CD14-positive monocyte (primary cell): ENCODE measurements at regions not wholly inside any gene's neighbourhood (a gene's known extent, or its start where the extent isn't known, plus 50 kb on each side); places are given as distances from the start of the nearest gene placed in this dataset.

Source experiments
- DNase-seq, 3 donors: peaks; one replicate each; pipeline ENCODE4 v3.0.0-alpha.2; 2011 to 2022
- H2AFZ ChIP-seq: 2 replicates; pipeline ENCODE4 v1.6.0; 2012; ENCODE audit warnings: mild to moderate bottlenecking, low read depth, low read length, inconsistent platforms; ENCODE audit not compliant: insufficient read depth, poor library complexity, severe bottlenecking
- H3K27ac ChIP-seq, 2 donors: 1 replicate in 1 of 2; 2 replicates in 1 of 2; pipeline ENCODE4 v1.5.1; 2012 to 2013; ENCODE audit warnings: low read length in 2 of 2, control low read depth in 1 of 2, inconsistent platforms in 1 of 2, low read depth in 1 of 2, mild to moderate bottlenecking in 1 of 2
- H3K27me3 ChIP-seq, 2 donors: one replicate each; pipeline versions ENCODE4 v1.6.0 to v1.6.1; 2011 to 2013; ENCODE audit warnings: low read length in 2 of 2; ENCODE audit not compliant: control insufficient read depth in 2 of 2, insufficient read depth in 2 of 2
- H3K36me3 ChIP-seq, 2 donors: replicated peaks in 1 of 2; 1 replicate in 1 of 2; 2 replicates in 1 of 2; pipeline versions ENCODE4 v1.5.1 to v1.6.1; 2012 to 2013; ENCODE audit warnings: low read length in 2 of 2, control low read depth in 1 of 2, inconsistent platforms in 1 of 2, mild to moderate bottlenecking in 1 of 2; ENCODE audit not compliant: insufficient read depth in 2 of 2, control insufficient read depth in 1 of 2
- H3K4me1 ChIP-seq, 2 donors: 1 replicate in 1 of 2; 2 replicates in 1 of 2; pipeline versions ENCODE4 v1.5.1 to v1.6.1; 2012 to 2013; ENCODE audit warnings: low read length in 2 of 2, control low read depth in 1 of 2, inconsistent platforms in 1 of 2, mild to moderate bottlenecking in 1 of 2, moderate library complexity in 1 of 2; ENCODE audit not compliant: insufficient read depth in 2 of 2, control insufficient read depth in 1 of 2
- H3K4me2 ChIP-seq: replicated peaks from 2 replicates; pipeline ENCODE3; 2012; ENCODE audit warnings: low read length, moderate library complexity, mild to moderate bottlenecking; ENCODE audit not compliant: poor library complexity, severe bottlenecking; ENCODE audit errors: extremely low read depth
- H3K4me3 ChIP-seq, 3 experiments: fragments of 200-600 bp in 1 of 3; sonication (generic) in 1 of 3; replicated peaks in 1 of 3; 1 replicate in 2 of 3; 2 replicates in 1 of 3; pipeline ENCODE4 v1.5.1; 2011 to 2013; ENCODE audit warnings: low read length in 3 of 3, mild to moderate bottlenecking in 3 of 3, control low read depth in 2 of 3, low read depth in 2 of 3, inconsistent platforms in 1 of 3, moderate library complexity in 1 of 3
- H3K79me2 ChIP-seq: 2 replicates; pipeline ENCODE4 v1.6.0; 2012; ENCODE audit warnings: mild to moderate bottlenecking, control low read depth, inconsistent platforms, low read length, moderate library complexity; ENCODE audit not compliant: insufficient read depth
- H3K9ac ChIP-seq: 2 replicates; pipeline ENCODE4 v1.6.0; 2017; ENCODE audit warnings: low read length, mild to moderate bottlenecking; ENCODE audit not compliant: insufficient read depth, poor library complexity, severe bottlenecking
- H3K9me3 ChIP-seq, 2 donors: replicated peaks in 1 of 2; 1 replicate in 1 of 2; 2 replicates in 1 of 2; pipeline versions ENCODE4 v1.5.1 to v1.6.1; 2012 to 2013; ENCODE audit warnings: low read length in 2 of 2, control low read depth in 1 of 2; ENCODE audit not compliant: control insufficient read depth in 1 of 2, insufficient read depth in 1 of 2
- H4K20me1 ChIP-seq: 2 replicates; pipeline ENCODE4 v1.6.0; 2012; ENCODE audit warnings: mild to moderate bottlenecking, low read length, control low read depth, moderate library complexity; ENCODE audit not compliant: insufficient read depth
- H3K27ac Mint-ChIP-seq, 7 donors: one replicate each; pipeline ENCODE4 v1.8.0; 2020; ENCODE audit warnings: mild to moderate bottlenecking in 7 of 7, mixed read lengths in 7 of 7, moderate library complexity in 6 of 7, inconsistent platforms in 2 of 7
- H3K27me3 Mint-ChIP-seq, 3 donors: one replicate each; pipeline ENCODE4 v1.8.0; 2021 to 2022; ENCODE audit warnings: low read depth in 3 of 3, mild to moderate bottlenecking in 3 of 3, mixed read lengths in 3 of 3, moderate library complexity in 3 of 3, inconsistent platforms in 1 of 3
- H3K36me3 Mint-ChIP-seq, 2 donors: one replicate each; pipeline ENCODE4 v1.8.0; 2020; ENCODE audit warnings: mixed read lengths in 2 of 2, inconsistent platforms in 1 of 2, mild to moderate bottlenecking in 1 of 2
- H3K4me1 Mint-ChIP-seq: one replicate; pipeline ENCODE4 v1.8.0; 2020; ENCODE audit warnings: mild to moderate bottlenecking, mixed read lengths
- H3K4me3 Mint-ChIP-seq, 2 donors: one replicate each; pipeline ENCODE4 v1.8.0; 2020; ENCODE audit warnings: mild to moderate bottlenecking in 2 of 2, mixed read lengths in 2 of 2, moderate library complexity in 1 of 2
- H3K9me3 Mint-ChIP-seq, 7 donors: one replicate each; pipeline ENCODE4 v1.8.0; 2020 to 2022; ENCODE audit warnings: mixed read lengths in 7 of 7, mild to moderate bottlenecking in 6 of 7, moderate library complexity in 6 of 7, inconsistent platforms in 2 of 7
- WGBS: methylation state at CpG from one replicate; pipeline ENCODE4 v1.1.5; 2013; ENCODE audit warnings: missing lambda C conversion rate; ENCODE audit not compliant: insufficient coverage; 5-methylcytosine and 5-hydroxymethylcytosine counted together
- intact Hi-C, 2 donors: fragments of 100-400 bp; cut with micrococcal nuclease; formaldehyde crosslinking; loops; one replicate each; pipeline versions ENCODE4 v1.15.0 to v1.15.1; 2023
- TF ChIP-seq, protein P1 (sequence below): fragments of 200-600 bp; IDR thresholded peaks from one replicate; pipeline ENCODE4 v1.8.0; 2022; ENCODE audit warnings: antibody characterized with exemption, mild to moderate bottlenecking

DNA sequence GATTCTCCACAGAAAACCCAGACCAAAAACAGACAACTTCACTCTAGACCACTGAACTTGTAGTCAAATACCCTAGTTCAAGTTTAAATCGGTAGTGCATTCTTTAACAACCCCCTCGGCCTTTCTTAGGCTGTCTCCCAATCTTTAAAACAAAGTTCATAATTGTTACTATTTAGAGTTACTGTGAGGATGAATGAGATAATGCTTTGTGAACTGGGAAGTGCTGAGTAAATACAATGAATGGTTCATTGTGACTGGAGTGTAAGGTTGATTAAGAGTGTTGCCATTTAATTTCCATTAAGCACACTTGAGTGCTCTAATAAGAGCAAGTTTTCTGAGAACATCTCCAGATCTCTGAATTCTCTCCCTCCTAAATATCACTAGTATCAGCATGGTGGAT lies 228.8 kb upstream of the PIK3R1 start:
- Histone ChIP-seq H3K4me1 (peaks cover 0 to 4% of the 10 kb centered on the region in 2 donors), H3K4me2 (no peak overlapping the region), H3K4me3 (no peak overlapping the region), H3K9ac (no peak overlapping the region), H2AFZ (no peak overlapping the region), H3K9me3 (no peaks in the 10 kb centered on the region), H4K20me1 (no peaks in the 10 kb centered on the region), H3K27me3 (no peaks in the 10 kb centered on the region), H3K79me2 (no peaks in the 10 kb centered on the region), H3K36me3 (no peaks in the 10 kb centered on the region), H3K27ac (no peak overlapping the region)
- peaks cover 0 to 8% (median 0%) of the 10 kb centered on the region in 7 donors for H3K9me3 Mint-ChIP-seq
- no CpG with 5 or more reads among the region's 2 CpGs for WGBS
- no peak overlapping the region for H3K27ac Mint-ChIP-seq
- intact Hi-C loops = no loop called here
- no peak overlapping the region for H3K4me3 Mint-ChIP-seq
- H3K4me1 Mint-ChIP-seq = peaks cover 9% of the 10 kb centered on the region
- no peaks in the 10 kb centered on the region for H3K36me3 Mint-ChIP-seq
- H3K27me3 Mint-ChIP-seq = peaks cover 0 to 3% (median 2%) of the 10 kb centered on the region in 3 donors
- TF ChIP-seq, protein P1, sequence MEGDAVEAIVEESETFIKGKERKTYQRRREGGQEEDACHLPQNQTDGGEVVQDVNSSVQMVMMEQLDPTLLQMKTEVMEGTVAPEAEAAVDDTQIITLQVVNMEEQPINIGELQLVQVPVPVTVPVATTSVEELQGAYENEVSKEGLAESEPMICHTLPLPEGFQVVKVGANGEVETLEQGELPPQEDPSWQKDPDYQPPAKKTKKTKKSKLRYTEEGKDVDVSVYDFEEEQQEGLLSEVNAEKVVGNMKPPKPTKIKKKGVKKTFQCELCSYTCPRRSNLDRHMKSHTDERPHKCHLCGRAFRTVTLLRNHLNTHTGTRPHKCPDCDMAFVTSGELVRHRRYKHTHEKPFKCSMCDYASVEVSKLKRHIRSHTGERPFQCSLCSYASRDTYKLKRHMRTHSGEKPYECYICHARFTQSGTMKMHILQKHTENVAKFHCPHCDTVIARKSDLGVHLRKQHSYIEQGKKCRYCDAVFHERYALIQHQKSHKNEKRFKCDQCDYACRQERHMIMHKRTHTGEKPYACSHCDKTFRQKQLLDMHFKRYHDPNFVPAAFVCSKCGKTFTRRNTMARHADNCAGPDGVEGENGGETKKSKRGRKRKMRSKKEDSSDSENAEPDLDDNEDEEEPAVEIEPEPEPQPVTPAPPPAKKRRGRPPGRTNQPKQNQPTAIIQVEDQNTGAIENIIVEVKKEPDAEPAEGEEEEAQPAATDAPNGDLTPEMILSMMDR = no peak
- DNase-seq = no peak

DNA sequence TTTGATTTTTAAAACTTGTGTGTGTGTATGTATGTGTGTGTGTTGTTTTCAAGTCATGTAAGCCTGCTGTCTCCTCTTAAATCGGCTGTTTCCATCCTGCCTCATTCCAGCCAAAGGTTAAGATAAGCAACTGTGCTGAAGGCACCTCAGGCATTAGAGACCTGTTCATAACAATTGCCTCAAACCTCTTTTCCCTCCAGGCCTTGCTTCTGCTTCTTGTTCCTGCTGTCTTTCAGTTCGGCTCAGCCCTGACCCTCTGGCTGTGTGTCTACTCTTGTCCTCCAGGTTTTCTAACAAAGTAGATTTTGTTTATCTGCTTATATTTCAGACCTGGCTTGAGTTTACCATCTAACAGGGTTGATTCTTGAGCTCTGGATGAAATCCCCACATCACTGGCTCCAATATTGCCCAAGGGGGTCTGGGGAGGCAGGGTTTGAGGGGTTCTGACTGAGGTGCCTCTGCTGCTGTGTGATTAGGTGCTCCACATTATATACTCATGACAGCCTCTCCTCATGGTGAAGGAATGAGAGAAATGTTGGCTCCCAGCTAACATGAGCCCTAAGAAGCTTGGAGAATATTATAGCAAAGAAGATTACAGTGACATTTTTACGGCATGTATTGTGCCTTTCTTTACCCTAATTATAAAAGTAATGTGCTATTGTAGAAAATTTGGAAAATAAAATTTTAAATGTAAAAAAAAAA lies 229.7 kb upstream of the PIK3R1 start:
- Mint-ChIP-seq H3K4me3 (no peak overlapping the region), H3K36me3 (no peaks in the 10 kb centered on the region), H3K27me3 (peaks cover 0 to 3% (median 2%) of the 10 kb centered on the region in 3 donors), H3K9me3 (peaks cover 0 to 8% (median 0%) of the 10 kb centered on the region in 7 donors), H3K27ac (no peak overlapping the region), H3K4me1 (peaks cover 9% of the 10 kb centered on the region)
- Histone ChIP-seq H3K4me2 (no peak overlapping the region), H3K9ac (no peak overlapping the region), H2AFZ (no peak overlapping the region), H3K9me3 (no peaks in the 10 kb centered on the region), H3K4me3 (no peak overlapping the region), H4K20me1 (no peaks in the 10 kb centered on the region), H3K4me1 (peaks cover 0 to 4% of the 10 kb centered on the region in 2 donors), H3K79me2 (no peaks in the 10 kb centered on the region), H3K27me3 (no peaks in the 10 kb centered on the region), H3K36me3 (no peaks in the 10 kb centered on the region), H3K27ac (no peak overlapping the region)
- intact Hi-C loops = no loop called here
- DNase-seq = no peak
- TF ChIP-seq, protein P1 = no peak
- 83% methylated on average over 1 of the region's 3 CpGs for WGBS
